Posterior cingulate gyrus (tissue), 11 donors: ENCODE measurements at regions not wholly inside any gene's neighbourhood (a gene's known extent, or its start where the extent isn't known, plus 50 kb on each side); places are given as distances from the start of the nearest gene placed in this dataset.
A peak's percentile ranks its signal among the peaks of the same experiment; 100 is the strongest.

Source experiments
- DNase-seq, 10 donors: peaks; one replicate each; pipeline versions ENCODE4 v3.0.0 to v3.0.0-alpha.2; 2020 to 2021; ENCODE audit warnings: mixed read lengths in 3 of 10
- intact Hi-C: fragments of 100-400 bp; cut with DNase I; formaldehyde crosslinking; loops from one replicate; pipeline ENCODE4 v1.15.1; 2023

DNA sequence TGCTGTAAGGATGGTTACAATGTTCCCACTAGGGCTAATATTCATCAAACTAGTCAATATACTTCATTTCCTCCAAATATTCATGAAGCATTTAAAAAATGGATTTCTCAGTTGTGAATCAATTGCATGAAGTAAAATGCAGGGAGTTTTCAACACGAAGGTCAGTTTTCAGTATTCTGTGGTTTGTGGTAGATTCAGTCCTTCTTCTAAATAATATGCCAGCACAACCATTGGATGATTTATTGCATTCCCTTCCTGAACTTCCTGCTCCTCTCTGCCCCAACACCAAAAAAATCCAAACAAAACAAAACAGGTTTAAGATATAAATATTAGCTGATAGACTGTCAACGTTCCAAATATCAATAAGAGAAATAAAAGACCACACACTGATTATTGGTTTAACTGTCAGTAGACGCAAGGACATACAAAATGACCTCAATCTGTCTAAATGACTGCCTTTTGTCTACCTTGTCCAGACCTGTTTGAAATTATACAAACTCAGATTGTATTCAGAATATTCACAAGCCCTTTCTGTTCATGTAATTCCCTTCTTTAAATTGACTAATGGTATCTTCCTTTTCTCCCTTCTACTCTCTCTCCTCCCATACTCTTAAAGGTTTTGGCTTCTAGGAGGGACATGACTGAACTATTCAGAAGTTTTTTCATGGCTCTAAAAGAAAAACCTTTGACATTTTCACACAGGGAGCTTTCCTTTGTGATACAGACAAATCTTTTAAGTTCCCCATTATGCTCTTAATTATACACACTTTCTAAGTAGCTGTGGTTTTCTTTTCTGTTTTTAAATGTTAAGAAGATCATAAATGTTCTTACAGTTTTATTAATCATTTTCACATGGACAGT lies 92.6 kb upstream of the STT3B start:
- intact Hi-C loops: no loop called here
- DNase-seq: no peak

GRCh38 chr3:31440878-31441277 lies 91.8 kb upstream of the STT3B start:
- intact Hi-C loops: no loop called here
- DNase-seq: no peak

- DNase-seq: no peak
- intact Hi-C loops: no loop called here
Observed at GRCh38 chr3:31442755-31443154, 90.0 kb upstream of the STT3B start.

- no peak for DNase-seq
- intact Hi-C loops: no loop called here
Observed at GRCh38 chr3:31444220-31445142, 88.2 kb upstream of the STT3B start.

GRCh38 chr3:31445701-31446100 lies 87.0 kb upstream of the STT3B start:
- no peak for DNase-seq
- intact Hi-C loops: no loop called here

GRCh38 chr3:31448035-31448881 lies 84.5 kb upstream of the STT3B start:
- DNase-seq: peak in 1 of 10 donors; percentile 49
- intact Hi-C loops: no loop called here

- DNase-seq: no peak
- intact Hi-C loops: no loop called here
Observed at GRCh38 chr3:31448882-31449243, 83.9 kb upstream of the STT3B start.

DNA sequence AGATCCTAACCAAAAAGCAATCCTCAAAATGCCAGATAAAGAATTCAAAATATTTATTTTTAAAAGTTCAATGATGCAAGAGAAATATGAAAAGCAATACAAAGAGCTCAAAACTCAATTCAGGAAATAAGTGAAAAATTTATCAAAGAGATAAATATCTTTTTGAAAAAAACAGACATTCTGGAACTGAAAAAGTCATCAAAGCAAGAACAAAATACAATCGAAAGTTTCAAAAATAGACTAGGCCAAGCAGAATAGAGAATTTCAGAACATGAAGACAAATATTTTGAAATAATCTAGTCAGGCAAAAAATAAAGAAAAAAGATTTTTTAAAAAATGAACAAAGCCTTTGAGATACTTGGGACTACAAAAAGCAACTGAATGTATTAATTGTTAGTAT lies 83.4 kb upstream of the STT3B start:
- DNase-seq: no peak
- intact Hi-C loops: no loop called here

- intact Hi-C loops: no loop called here
Observed at GRCh38 chr3:31450345-31450744, 82.4 kb upstream of the STT3B start.

DNA sequence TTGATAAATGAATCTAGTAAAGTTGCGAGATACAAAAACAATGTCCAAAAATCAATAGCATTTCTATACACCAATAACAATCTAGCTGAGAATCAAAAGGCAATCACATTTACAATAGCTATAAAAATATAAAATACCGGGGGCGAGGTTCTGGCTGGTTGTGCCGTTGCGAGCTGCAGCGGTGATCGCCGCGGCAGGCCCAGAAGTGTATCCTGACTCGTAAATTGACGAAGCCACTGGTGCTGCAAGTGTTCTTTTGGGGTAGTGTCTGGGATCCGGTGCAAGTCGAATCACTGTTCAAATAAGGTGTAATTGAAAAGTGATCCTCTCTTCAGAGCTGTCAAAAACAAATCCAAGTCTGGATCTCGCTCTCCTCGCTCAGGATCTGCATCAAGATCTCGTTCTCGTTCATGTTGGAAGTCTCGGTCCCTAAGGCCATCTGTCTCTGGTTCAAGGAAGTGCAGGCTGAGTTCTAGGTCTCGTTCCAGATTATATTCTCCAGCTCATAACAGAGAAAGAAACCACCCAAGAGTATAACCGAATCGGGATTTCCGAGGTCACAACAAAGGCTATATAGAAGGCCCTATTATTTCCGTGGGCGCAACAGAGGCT lies 80.1 kb upstream of the STT3B start:
- no peak for DNase-seq
- intact Hi-C loops: no loop called here

More at GRCh38 chr3:31450345-31450744, 82.4 kb upstream of the STT3B start:
- no peak for DNase-seq

GRCh38 chr3:31453430-31453829 lies 79.3 kb upstream of the STT3B start:
- DNase-seq: no peak
- intact Hi-C loops: no loop called here

DNA sequence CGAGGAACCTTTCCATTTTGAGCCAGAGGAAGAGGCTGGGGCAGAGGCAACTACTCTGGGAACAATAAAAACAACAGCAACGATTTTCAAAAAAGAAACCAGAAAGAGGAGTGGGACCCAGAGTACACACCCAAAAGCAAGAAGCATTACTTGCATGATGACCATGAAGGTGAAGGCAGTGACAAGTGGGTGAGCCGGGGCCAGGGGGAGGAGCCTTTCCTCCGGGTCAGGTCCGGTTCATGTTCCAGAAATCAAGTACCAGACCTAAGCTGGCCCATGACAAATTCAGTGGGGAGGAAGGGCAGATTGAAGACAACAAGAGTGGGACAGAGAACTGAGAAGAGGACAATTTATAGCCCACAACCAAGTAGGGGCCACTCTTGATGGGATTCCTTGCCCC lies 77.2 kb upstream of the STT3B start:
- no peak for DNase-seq
- intact Hi-C loops: no loop called here

GRCh38 chr3:31456373-31456772 lies 76.4 kb upstream of the STT3B start:
- no peak for DNase-seq
- intact Hi-C loops: no loop called here

- intact Hi-C loops: no loop called here
- DNase-seq: no peak
Observed at GRCh38 chr3:31461426-31461825, 71.3 kb upstream of the STT3B start.

DNA sequence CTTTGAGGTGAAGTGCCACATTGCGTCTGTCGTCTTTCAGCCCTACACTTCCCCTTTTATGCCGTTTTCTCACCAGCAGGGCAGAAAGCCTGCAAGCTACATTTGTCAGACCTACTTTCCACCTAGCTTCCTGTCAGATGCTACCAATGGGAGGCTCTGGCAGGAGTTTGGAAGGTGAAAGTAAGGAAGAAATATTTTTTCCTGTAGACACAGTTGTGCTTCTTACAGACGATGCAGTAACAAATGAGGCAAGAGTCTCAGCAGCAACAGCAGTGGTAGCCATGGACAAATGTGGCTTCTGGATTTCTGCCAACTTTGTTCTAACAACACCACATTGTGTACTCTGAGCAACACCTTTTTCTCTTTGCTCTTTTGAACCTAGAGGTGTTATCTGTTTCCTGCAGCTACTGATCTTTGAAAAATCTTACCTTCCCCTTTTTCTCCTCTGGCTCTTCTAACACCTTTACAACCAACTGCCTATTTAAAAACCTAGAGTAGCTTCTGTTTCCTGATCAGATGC lies 70.6 kb upstream of the STT3B start:
- no peak for DNase-seq
- intact Hi-C loops: no loop called here

DNA sequence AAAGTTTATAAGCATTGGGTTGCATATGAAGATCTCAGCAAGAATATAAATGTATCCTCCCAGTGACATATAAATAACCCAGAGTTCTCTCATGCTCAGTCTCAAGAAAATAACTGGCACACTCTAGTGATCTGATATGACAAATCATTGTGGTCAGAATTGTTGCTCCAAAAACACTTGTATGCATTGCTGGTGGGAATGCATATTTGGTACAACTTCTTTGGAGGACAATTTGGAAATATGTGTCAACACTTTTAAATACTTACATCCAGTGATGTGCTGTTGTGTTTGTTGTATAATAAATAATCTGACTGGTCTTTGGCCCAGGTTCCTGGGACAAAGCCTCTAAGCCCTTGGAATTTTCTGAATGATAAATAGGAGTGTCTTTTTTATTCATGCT lies 66.7 kb upstream of the STT3B start:
- intact Hi-C loops: no loop called here
- no peak for DNase-seq

GRCh38 chr3:31466866-31467265 lies 65.9 kb upstream of the STT3B start:
- intact Hi-C loops: no loop called here

DNA sequence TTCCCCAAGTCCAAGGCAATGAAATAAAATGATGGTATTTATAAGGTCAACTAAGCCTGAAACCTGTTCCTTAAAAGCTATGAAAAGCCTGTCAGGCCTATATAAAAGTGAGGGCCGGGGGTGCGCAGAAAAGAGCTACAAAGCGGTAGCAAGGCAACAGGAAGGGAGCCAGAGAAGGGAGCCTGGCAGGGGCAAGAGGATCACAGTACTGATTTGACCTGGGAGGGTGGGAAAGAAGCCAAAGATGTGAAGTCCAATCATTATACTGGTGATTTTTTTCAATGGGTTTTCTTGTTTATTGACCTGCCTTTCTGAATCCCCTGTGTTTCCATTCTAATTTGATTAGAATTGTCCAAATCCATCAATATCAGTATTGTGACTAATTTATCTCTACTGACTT lies 64.3 kb upstream of the STT3B start:
- intact Hi-C loops: no loop called here
- no peak for DNase-seq

More at GRCh38 chr3:31466866-31467265, 65.9 kb upstream of the STT3B start:
- no peak for DNase-seq

DNA sequence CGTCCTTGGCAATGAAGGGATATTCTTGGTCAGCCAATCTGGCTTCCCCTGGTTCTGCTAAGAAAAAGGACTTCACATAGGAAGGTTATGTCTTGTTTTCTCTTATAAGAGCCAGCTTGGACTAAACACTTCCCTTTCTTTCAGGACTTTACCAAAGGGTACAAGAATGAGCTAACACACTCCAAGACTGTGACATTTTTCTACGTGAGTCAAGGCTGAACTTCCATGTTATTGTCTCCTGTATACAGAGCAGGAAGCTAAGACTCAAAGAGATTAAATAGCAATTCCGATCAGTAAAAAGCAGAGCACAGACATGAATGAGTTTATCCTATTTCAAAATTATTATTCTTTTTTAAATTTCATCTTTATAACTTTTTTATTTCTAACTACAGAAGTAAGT lies 63.3 kb upstream of the STT3B start:
- intact Hi-C loops: no loop called here
- no peak for DNase-seq
